C1 segment of cervical spinal cord (tissue), 14 donors: ENCODE measurements at regions not wholly inside any gene's neighbourhood (a gene's known extent, or its start where the extent isn't known, plus 50 kb on each side); places are given as distances from the start of the nearest gene placed in this dataset.

Experiments used
- DNase-seq, 14 donors: peaks; one replicate each; lab custom pipeline; 2025; lab: John Stamatoyannopoulos, UW

DNA sequence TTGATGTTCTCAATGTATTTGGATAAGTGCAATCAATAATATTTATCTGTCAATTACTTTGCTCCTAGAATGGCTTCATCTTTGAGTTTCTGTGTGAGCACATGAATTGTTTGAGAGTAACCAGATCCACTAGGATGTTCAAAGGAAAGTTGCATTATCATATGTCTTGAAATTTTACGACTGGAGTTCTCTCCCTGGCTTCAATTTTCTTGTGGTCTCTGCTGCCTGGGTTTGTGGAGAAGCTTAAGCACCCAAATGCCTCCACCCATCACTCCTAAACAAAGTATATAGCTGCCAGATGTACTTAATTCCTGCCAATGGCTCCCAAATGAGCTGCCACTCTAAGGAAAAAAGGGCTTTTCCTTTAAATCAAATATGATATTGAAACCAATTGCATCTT is 1149.4 kb upstream of the ZEB2 start:
- DNase-seq, result no peak

DNA sequence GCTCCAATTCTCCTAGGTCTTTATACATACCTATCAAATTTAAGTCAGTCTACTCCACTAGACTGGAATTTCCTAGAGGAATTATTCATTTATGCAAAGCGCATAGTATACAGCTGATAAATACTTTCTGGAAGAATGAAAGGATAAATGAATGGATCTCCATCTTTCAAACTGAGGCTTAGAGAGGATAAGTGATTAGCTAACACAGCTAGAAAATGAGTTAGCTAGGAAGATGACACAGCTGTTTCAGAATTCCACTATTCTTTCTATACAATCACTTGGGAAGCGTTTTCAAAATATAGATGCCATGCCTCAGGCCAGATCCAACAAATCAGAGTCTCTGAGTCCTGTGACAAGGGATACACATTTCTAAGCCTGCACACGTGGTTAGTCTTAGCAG is 1146.6 kb upstream of the ZEB2 start:
- DNase-seq, result no peak

DNA sequence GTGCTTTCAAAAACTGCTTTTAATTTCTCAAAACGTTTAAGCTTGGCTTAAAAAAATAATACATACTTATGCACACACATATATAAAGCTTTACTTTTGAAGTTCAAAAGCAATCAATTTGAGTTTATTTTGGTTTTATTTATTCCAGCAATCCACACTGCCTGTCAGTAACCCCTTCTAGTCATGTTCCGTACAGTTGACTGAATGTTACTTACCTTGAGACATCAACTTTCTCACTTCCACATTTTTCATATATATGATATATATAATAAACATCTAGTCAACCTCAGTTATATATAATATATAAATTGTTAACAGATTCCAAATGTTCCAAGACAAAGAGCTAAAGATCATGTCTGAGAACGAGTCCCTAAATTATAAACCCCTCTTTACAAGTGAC is 1137.3 kb upstream of the ZEB2 start:
- DNase-seq, result no peak

DNA sequence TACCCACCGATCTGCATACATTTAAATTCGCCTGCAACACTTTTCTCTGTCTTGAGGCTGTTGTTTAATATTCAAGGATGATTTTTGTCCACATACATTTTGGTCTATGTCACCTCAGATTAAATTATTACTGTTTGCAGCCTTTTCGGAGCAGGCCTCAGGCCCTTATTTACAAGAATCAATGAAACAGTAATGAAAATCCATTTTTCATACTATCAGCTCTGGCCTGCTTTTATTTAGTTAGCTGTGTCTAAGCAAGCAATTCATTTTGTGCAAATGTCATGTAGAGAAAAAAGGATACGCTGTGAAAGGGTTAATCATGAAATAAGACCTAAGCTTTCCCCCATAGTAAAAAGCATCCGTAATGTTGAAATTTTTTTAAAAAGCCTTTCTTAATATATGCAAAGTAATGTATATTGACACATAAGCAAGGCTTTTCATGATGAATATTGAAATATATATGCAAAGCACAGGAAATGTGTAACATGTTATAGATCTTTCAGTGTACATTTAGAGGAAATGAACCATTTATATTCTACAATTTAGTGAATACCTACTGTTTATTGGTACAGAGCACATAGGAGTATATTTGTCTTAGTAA is 1135.3 kb upstream of the ZEB2 start:
- no peak for DNase-seq

DNA sequence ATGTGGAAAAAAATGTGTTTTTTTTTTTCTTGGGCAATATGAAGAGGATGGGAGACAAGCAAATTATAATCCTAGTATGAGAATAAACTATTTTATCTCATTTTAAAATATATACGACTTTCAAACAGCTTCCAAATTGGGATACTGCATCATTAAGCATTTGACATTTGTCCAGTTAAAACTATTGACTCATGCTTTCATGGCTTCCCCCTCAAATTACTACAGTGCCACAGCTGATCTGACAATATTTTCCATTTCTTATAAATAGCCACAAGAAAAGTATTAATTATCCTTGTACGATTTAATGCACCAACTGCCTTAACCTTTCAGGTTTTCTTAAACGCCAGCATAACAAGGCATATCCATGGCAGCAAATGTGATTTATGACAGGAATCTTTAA is 1134.8 kb upstream of the ZEB2 start:
- DNase-seq, result no peak

DNA sequence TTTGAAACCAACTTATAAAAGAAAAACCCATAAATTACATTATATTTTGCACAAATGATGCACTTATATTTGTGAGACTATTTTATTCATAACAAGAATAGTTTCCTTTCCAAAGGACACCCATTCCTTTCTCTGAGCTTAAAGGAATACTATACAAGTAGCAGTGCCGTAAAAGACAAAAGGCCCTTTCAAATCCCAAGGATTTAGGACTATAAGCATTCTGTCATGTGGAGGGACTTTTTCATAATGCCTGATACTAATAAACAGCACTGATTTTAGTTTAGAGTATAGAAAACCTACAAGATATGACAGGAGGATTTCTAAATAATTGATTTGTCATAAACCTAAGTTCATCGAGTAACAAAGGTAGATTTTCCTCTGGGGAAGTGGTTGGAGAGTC is 1134.2 kb upstream of the ZEB2 start:
- no peak for DNase-seq

DNA sequence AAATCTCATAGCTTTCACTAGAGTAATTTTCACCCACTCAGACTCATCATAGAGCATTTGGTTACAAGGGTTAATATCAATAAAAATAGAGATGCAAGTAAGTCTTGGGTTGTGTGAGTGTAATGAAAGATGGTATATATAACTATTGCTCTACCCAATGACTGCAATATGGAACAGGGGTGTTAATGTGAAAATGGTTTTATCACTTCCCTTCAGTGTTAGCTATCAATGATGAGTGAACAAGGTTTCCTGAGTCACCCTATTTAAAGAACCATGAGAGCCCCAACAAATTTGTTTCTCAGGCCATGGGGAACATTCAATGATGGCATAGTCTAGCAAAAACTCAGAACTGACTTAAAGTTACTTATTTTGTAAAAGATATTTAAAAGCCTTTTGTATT is 1133.6 kb upstream of the ZEB2 start:
- DNase-seq, result no peak

- no peak for DNase-seq
Measured at GRCh38 chr2:145652571-145653545, 1132.9 kb upstream of the ZEB2 start.

DNA sequence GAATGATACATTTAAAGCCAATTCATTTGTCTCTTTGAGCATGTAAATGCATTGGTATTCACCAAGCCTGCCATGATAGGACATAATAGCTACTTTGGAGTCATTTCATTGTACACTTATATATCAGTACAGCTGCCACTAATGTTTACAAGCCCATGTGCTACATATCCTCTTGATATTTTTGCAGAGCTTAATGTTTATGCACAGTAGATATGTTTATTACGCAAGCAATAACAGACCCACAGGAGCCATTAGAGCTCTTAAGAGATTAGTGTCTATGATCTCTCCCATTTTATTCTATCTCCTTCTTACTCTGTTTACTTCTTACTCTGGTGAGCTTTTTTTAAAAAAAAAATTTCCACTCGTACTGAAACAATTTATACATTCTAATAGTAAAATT is 1132.1 kb upstream of the ZEB2 start:
- no peak for DNase-seq

GRCh38 chr2:145650226-145650625 is 1130.3 kb upstream of the ZEB2 start:
- DNase-seq, result no peak

DNA sequence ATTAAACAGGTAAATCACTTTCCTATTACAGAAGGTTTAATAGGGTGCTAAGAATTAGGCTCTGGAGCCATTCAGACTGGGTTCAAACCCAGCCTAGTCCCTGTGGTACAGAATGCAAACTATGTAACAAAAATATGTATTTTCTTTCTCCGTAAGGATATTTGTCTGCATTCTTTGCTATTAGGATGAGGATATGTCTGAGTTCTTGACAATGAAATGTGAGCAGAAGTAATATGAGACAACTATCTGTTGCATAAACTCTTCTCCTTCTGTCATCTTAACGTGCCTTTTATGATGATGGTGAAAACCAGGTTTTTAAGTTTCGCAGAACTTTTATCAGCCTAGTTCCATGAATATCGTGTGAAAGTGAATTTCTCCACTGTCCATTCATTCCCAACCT is 1129.1 kb upstream of the ZEB2 start:
- DNase-seq, result no peak

- no peak for DNase-seq
Measured at GRCh38 chr2:145644820-145645302, 1124.9 kb upstream of the ZEB2 start.

DNA sequence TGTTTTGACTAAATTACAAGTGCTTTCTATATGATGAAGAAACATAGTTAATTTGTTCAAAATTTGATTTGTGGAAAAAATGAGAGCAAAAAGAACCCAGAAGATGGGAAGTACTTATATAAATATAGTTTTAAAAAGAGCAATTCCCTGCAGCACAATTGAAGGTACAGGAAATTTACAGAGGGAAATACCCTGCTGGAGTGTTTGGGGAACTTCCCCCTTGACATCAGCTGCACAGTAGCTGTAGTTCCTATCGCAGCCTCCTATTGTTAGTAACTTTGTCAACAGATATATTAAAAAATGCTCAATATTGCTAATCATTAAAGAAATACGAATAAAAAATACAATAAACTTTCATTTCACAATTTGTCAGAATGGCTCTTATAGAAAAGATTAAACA is 1118.8 kb upstream of the ZEB2 start:
- no peak for DNase-seq

DNA sequence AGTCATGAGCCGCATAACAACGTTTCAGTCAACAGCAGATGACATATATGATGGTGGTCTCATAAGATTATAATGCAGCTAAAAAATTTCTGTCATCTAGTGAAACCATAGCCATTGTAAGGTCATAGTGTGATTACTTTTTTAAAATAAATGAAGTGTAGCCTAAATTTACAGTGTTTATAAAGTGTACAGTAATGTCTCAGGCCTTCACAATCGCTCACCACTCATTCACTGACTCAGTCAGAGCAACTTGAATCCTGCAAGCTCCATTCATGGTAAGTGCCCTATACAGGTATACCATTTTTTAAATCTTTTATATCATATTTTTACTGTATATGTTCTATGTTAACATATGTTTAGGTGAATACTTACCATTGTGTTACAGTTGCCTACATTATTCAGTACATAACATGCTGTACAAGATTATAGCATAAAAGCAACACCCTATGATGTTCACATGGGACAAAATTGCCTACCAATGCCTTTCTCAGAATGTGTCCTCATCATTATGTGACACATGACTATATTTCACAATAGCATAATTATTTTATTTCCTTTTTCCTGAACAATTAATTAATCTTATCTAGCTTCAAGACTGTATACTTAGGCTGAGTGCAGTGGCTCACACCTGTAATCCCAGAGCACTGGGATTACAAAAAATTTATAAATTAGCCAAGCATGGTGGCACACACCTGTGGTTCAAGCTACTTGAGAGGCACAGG is 1115.9 kb upstream of the ZEB2 start:
- no peak for DNase-seq

DNA sequence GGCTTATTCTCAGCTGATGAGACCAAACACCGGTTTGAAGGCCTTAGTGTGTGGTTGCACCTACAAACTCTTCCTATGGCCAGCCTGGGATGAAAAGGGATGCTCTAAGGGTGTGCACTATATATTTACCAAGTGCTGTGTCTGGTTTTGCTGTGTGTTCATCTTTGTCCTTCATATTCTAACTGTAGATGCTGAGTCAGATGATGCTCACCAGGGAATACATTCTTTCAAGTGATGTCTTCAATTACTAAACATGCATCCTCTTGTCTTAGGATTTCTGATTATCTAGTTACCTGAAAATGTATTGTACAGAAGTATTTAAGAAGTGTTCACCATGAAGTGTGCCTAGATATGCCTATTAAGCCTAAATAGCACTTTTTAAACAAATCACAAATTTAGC is 1111.6 kb upstream of the ZEB2 start:
- no peak for DNase-seq

GRCh38 chr2:145626301-145626700 is 1106.4 kb upstream of the ZEB2 start:
- no peak for DNase-seq

DNA sequence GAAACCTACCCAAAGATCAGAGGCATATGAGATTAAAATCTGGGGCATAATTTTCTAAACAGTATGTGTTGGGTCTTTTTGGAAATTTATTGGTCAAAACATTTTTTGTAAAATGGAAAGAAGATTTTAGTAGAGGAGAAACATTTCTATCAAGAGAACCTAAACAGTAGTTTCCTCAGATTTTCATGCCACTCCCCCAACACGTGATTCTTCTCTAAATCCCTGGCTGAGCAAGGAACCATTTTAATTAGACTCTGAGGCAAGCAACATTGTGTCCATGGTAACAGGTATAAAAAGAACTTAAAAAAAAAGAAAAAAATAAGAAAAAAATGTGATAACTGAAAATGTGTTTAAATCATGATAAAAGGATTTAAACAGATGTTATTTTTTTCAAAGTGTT is 1105.2 kb upstream of the ZEB2 start:
- DNase-seq, result no peak

GRCh38 chr2:145623136-145623535 is 1103.2 kb upstream of the ZEB2 start:
- DNase-seq, result no peak

- no peak for DNase-seq
Measured at GRCh38 chr2:145622285-145622684, 1102.4 kb upstream of the ZEB2 start.

- DNase-seq, result no peak
Measured at GRCh38 chr2:145617906-145618305, 1098.0 kb upstream of the ZEB2 start.

DNA sequence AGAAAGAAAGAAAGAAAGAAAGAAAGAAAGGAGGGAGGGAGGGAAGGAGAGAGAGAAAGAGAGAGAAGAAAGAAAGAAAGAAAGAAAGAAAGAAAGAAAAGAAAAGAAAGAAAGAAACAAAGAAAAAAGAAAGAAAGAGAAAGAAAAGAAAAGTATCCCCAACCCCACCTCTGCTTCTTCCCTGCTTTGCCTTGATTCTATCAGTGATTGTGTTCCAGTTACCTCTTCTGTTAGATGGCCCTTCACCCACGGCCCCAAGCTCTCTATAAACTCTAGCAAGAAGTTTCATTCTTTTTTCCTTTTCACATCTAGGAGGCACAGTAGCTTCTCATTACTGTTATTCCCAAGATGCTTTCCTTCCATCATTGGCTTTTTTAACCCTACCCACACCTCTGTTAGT is 1097.5 kb upstream of the ZEB2 start:
- DNase-seq, result no peak

GRCh38 chr2:145615626-145616025 is 1095.7 kb upstream of the ZEB2 start:
- no peak for DNase-seq
